HepG2 (cell line): ENCODE measurements at regions not wholly inside any gene's neighbourhood (a gene's known extent, or its start where the extent isn't known, plus 50 kb on each side); places are given as distances from the start of the nearest gene placed in this dataset.

ENCODE experiments used
- AGO2 ChIP-seq: fragments of 200-400 bp; formaldehyde crosslinking; optimal IDR thresholded peaks from 2 replicates; pipeline ENCODE3; 2017; ENCODE audit warnings: mild to moderate bottlenecking, low read depth, low read length, moderate library complexity
- BCL6 ChIP-seq: IDR thresholded peaks from 2 replicates; pipeline ENCODE4 v1.6.1; 2016; ENCODE audit warnings: missing genetic modification reagents, missing compliant biosample characterization
- HMG20B ChIP-seq: conservative IDR thresholded peaks from 2 replicates; pipeline ENCODE4 v1.6.1; 2016; ENCODE audit warnings: missing genetic modification reagents, missing compliant biosample characterization
- JARID2 ChIP-seq: sonication (generic); formaldehyde crosslinking; IDR thresholded peaks from 2 replicates; pipeline ENCODE4 v1.8.1; 2023; ENCODE audit warnings: missing genetic modification reagents, inconsistent platforms; ENCODE audit not compliant: insufficient replicate concordance
- KDM5B ChIP-seq: sonication (generic); formaldehyde crosslinking; IDR thresholded peaks from 2 replicates; pipeline ENCODE4 v1.4.0; 2020; ENCODE audit warnings: missing genetic modification reagents, mild to moderate bottlenecking, borderline replicate concordance
- MAF1 ChIP-seq: sonication (generic); formaldehyde crosslinking; IDR thresholded peaks from 2 replicates; pipeline ENCODE4 v1.5.0; 2020; ENCODE audit warnings: missing genetic modification reagents, borderline replicate concordance
- PAF1 ChIP-seq: IDR thresholded peaks from 2 replicates; pipeline ENCODE4 v1.6.1; 2016; ENCODE audit warnings: missing genetic modification reagents, missing compliant biosample characterization
- POLR2G ChIP-seq: fragments of 200-400 bp; formaldehyde crosslinking; IDR thresholded peaks from 2 replicates; pipeline ENCODE4 v1.6.1; 2018; ENCODE audit warnings: mild to moderate bottlenecking, low read depth, low read length, moderate library complexity
- SSRP1 ChIP-seq: IDR thresholded peaks from 2 replicates; pipeline ENCODE4 v1.6.1; 2016; ENCODE audit warnings: control low read depth
- TRIM24 ChIP-seq: sonication (generic); formaldehyde crosslinking; IDR thresholded peaks from 2 replicates; pipeline ENCODE4 v1.8.0; 2022; ENCODE audit warnings: mild to moderate bottlenecking, missing genetic modification reagents
- ZMYM2 ChIP-seq: sonication (generic); formaldehyde crosslinking; IDR thresholded peaks from 2 replicates; pipeline ENCODE4 v1.8.0; 2022; ENCODE audit warnings: mild to moderate bottlenecking, missing genetic modification reagents
- ZMYM3 ChIP-seq: sonication (generic); formaldehyde crosslinking; IDR thresholded peaks from 2 replicates; pipeline ENCODE4 v1.5.1; 2020; ENCODE audit warnings: mild to moderate bottlenecking, missing genetic modification reagents
- ZNF138 ChIP-seq: sonication (generic); formaldehyde crosslinking; IDR thresholded peaks from 2 replicates; pipeline ENCODE4 v1.5.0; 2020; ENCODE audit warnings: mild to moderate bottlenecking, low read depth, missing genetic modification reagents
- ZNF274 ChIP-seq: sonication (generic); formaldehyde crosslinking; IDR thresholded peaks from 2 replicates; pipeline ENCODE4 v1.5.1; 2020; ENCODE audit warnings: mild to moderate bottlenecking, missing genetic modification reagents
- TF ChIP-seq, protein P1 (sequence below): sonication (generic); formaldehyde crosslinking; IDR thresholded peaks from 2 replicates; pipeline ENCODE4 v1.9.0; 2021; ENCODE audit warnings: mild to moderate bottlenecking, missing genetic modification reagents
- TF ChIP-seq, protein P2 (sequence below): sonication (generic); formaldehyde crosslinking; IDR thresholded peaks from 2 replicates; pipeline ENCODE4 v1.8.1; 2022; ENCODE audit warnings: mild to moderate bottlenecking, missing genetic modification reagents
- TF ChIP-seq, protein P3 (sequence below): sonication (generic); formaldehyde crosslinking; IDR thresholded peaks from 2 replicates; pipeline ENCODE4 v1.4.0; 2020; ENCODE audit warnings: missing genetic modification reagents
- TF ChIP-seq, protein P4 (sequence below): sonication (generic); formaldehyde crosslinking; IDR thresholded peaks from 2 replicates; pipeline ENCODE4 v1.4.0; 2020; ENCODE audit warnings: missing genetic modification reagents

DNA sequence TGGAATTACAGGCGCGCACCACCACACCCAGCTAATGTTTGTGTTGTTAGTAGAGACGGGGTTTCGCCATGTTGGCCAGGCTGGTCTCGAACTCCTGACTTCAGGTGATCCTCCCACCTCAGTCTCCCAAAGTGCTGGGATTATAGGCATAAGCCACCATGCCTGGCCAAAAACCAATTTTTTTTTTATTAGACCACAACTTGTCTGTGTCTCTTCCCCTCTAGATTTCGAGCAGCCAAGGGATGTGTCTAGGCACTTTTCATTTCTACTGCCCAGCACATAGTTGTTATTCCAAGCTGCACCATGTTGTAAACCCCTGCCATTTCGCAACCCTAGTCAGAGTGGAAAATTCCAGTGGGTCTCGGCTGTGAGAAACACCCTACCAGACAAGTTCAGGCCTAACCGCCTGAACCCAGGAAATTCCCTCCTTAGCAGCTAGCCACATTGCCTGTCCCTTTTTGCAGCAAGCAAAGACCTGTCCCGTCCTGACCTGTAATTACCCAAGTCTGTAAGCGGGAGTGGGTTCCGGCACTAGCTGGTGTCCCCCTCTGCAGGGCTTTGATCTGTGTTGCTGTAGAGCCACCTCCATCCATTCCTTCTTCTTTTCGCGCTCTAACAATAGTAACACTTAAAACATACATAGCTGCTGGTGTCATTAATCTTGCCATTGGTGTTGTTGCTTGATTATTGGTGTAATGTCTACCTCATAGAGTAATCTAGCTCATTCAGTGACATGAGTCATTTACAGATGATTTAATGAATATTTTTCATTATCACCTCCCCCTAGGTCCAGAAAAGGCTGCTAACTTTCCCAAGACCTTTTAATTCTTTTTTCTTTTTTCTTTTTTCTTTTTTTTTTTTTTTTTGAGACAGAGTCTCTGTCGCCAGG is 77.3 kb upstream of the ATF7IP2 start (continued):
- TF ChIP-seq, protein P1, sequence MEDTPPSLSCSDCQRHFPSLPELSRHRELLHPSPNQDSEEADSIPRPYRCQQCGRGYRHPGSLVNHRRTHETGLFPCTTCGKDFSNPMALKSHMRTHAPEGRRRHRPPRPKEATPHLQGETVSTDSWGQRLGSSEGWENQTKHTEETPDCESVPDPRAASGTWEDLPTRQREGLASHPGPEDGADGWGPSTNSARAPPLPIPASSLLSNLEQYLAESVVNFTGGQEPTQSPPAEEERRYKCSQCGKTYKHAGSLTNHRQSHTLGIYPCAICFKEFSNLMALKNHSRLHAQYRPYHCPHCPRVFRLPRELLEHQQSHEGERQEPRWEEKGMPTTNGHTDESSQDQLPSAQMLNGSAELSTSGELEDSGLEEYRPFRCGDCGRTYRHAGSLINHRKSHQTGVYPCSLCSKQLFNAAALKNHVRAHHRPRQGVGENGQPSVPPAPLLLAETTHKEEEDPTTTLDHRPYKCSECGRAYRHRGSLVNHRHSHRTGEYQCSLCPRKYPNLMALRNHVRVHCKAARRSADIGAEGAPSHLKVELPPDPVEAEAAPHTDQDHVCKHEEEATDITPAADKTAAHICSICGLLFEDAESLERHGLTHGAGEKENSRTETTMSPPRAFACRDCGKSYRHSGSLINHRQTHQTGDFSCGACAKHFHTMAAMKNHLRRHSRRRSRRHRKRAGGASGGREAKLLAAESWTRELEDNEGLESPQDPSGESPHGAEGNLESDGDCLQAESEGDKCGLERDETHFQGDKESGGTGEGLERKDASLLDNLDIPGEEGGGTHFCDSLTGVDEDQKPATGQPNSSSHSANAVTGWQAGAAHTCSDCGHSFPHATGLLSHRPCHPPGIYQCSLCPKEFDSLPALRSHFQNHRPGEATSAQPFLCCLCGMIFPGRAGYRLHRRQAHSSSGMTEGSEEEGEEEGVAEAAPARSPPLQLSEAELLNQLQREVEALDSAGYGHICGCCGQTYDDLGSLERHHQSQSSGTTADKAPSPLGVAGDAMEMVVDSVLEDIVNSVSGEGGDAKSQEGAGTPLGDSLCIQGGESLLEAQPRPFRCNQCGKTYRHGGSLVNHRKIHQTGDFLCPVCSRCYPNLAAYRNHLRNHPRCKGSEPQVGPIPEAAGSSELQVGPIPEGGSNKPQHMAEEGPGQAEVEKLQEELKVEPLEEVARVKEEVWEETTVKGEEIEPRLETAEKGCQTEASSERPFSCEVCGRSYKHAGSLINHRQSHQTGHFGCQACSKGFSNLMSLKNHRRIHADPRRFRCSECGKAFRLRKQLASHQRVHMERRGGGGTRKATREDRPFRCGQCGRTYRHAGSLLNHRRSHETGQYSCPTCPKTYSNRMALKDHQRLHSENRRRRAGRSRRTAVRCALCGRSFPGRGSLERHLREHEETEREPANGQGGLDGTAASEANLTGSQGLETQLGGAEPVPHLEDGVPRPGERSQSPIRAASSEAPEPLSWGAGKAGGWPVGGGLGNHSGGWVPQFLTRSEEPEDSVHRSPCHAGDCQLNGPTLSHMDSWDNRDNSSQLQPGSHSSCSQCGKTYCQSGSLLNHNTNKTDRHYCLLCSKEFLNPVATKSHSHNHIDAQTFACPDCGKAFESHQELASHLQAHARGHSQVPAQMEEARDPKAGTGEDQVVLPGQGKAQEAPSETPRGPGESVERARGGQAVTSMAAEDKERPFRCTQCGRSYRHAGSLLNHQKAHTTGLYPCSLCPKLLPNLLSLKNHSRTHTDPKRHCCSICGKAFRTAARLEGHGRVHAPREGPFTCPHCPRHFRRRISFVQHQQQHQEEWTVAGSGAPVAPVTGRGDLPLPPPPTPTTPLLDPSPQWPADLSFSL (CRISPR knock-in tag) = no peak
- TF ChIP-seq, protein P2, sequence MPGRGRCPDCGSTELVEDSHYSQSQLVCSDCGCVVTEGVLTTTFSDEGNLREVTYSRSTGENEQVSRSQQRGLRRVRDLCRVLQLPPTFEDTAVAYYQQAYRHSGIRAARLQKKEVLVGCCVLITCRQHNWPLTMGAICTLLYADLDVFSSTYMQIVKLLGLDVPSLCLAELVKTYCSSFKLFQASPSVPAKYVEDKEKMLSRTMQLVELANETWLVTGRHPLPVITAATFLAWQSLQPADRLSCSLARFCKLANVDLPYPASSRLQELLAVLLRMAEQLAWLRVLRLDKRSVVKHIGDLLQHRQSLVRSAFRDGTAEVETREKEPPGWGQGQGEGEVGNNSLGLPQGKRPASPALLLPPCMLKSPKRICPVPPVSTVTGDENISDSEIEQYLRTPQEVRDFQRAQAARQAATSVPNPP (CRISPR knock-in tag) = no peak
- no peak for TF ChIP-seq PAF1 (CRISPR knock-in tag)
- TF ChIP-seq HMG20B = 0 out of 2 replicates have a peak, but pooled peaks have one; percentile 18
- TF ChIP-seq ZNF274 (CRISPR knock-in tag) = 0 out of 2 replicates have a peak, but pooled peaks have one; percentile 67
- TF ChIP-seq, protein P3, sequence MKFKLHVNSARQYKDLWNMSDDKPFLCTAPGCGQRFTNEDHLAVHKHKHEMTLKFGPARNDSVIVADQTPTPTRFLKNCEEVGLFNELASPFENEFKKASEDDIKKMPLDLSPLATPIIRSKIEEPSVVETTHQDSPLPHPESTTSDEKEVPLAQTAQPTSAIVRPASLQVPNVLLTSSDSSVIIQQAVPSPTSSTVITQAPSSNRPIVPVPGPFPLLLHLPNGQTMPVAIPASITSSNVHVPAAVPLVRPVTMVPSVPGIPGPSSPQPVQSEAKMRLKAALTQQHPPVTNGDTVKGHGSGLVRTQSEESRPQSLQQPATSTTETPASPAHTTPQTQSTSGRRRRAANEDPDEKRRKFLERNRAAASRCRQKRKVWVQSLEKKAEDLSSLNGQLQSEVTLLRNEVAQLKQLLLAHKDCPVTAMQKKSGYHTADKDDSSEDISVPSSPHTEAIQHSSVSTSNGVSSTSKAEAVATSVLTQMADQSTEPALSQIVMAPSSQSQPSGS (CRISPR knock-in tag) = peak; percentile 56; the same call in 1 of the 2 replicates
- no peak for TF ChIP-seq JARID2 (CRISPR knock-in tag)
- no peak for TF ChIP-seq AGO2
- peak; percentile 50; the same call in 1 of the 2 replicates for TF ChIP-seq TRIM24
- TF ChIP-seq SSRP1 (CRISPR knock-in tag) = no peak
- peak; percentile 88 for TF ChIP-seq ZMYM2 (CRISPR knock-in tag)
- TF ChIP-seq, protein P4, sequence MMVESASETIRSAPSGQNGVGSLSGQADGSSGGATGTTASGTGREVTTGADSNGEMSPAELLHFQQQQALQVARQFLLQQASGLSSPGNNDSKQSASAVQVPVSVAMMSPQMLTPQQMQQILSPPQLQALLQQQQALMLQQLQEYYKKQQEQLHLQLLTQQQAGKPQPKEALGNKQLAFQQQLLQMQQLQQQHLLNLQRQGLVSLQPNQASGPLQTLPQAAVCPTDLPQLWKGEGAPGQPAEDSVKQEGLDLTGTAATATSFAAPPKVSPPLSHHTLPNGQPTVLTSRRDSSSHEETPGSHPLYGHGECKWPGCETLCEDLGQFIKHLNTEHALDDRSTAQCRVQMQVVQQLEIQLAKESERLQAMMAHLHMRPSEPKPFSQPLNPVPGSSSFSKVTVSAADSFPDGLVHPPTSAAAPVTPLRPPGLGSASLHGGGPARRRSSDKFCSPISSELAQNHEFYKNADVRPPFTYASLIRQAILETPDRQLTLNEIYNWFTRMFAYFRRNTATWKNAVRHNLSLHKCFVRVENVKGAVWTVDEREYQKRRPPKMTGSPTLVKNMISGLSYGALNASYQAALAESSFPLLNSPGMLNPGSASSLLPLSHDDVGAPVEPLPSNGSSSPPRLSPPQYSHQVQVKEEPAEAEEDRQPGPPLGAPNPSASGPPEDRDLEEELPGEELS (CRISPR knock-in tag) = peak; percentile 41; the same call in 1 of the 2 replicates
- TF ChIP-seq KDM5B (CRISPR knock-in tag) = no peak
- TF ChIP-seq ZNF138 (CRISPR knock-in tag) = no peak
- no peak for TF ChIP-seq MAF1 (CRISPR knock-in tag)
- TF ChIP-seq POLR2G = no peak
- TF ChIP-seq ZMYM3 (CRISPR knock-in tag) = peak; percentile 70
- TF ChIP-seq BCL6 (CRISPR knock-in tag) = peak; percentile 62
